Kidney (tissue), 13 donors: ENCODE measurements at regions not wholly inside any gene's neighbourhood (a gene's known extent, or its start where the extent isn't known, plus 50 kb on each side); places are given as distances from the start of the nearest gene placed in this dataset.

Experiments used
- DNase-seq, 5 donors: peaks; one replicate each; pipeline ENCODE4 v3.0.0-alpha.2; 2013 to 2020
- FAIRE-seq: peaks from 2 replicates; lab custom pipeline; 2012; peaks lifted over from hg19 to GRCh38; lab: Jason Lieb, UNC
- H3K27ac ChIP-seq, 2 donors: one replicate each; pipeline ENCODE4 v1.7.0; 2013; ENCODE audit warnings: low read depth in 2 of 2, low read length in 2 of 2, inconsistent platforms in 1 of 2
- H3K27me3 ChIP-seq: one replicate; pipeline ENCODE4 v1.7.1; 2013; ENCODE audit warnings: low read length, inconsistent platforms; ENCODE audit not compliant: control insufficient read depth, insufficient read depth
- H3K36me3 ChIP-seq, 3 donors: one replicate each; pipeline versions ENCODE4 v1.7.0 to v1.7.1; 2013; ENCODE audit warnings: low read length in 3 of 3, control low read depth in 1 of 3, inconsistent platforms in 1 of 3; ENCODE audit not compliant: insufficient read depth in 3 of 3, control insufficient read depth in 2 of 3
- H3K4me1 ChIP-seq, 3 donors: one replicate each; pipeline versions ENCODE4 v1.7.0 to v1.7.1; 2013; ENCODE audit warnings: low read length in 3 of 3, inconsistent platforms in 1 of 3, low read depth in 1 of 3; ENCODE audit not compliant: control insufficient read depth in 2 of 3, insufficient read depth in 2 of 3
- H3K4me3 ChIP-seq, 3 donors: one replicate each; pipeline versions ENCODE4 v1.7.0 to v1.8.1; 2013; ENCODE audit warnings: low read length in 3 of 3, control low read depth in 1 of 3, inconsistent platforms in 1 of 3
- H3K9ac ChIP-seq, 3 donors: one replicate each; pipeline versions ENCODE4 v1.7.0 to v1.7.1; 2013; ENCODE audit warnings: low read length in 3 of 3, control low read depth in 1 of 3, inconsistent platforms in 1 of 3
- H3K9me3 ChIP-seq, 3 donors: one replicate each; pipeline versions ENCODE4 v1.7.0 to v1.7.1; 2013; ENCODE audit warnings: low read length in 3 of 3, control low read depth in 1 of 3, inconsistent platforms in 1 of 3; ENCODE audit not compliant: control insufficient read depth in 2 of 3, insufficient read depth in 1 of 3
- CTCF ChIP-seq: IDR thresholded peaks from 3 replicates; pipeline ENCODE4 v1.5.1; 2012; ENCODE audit warnings: mild to moderate bottlenecking, moderate library complexity, borderline replicate concordance; ENCODE audit not compliant: insufficient read depth; ENCODE audit errors: extremely low read depth
- intact Hi-C: fragments of 100-400 bp; cut with DNase I; formaldehyde crosslinking; loops from one replicate; pipeline ENCODE4 v1.11.1; 2022
- donor health status: control.
- donor health status: control.
- donor health status: control.
- donor health status: control.
- donor health status: control.
- donor health status: DM: yes; HTN: yes; CAD: no.
- donor health status: Normal renal cell carcinoma (clear cell type).

- no peaks in the 10 kb centered on the region for H3K9me3 ChIP-seq
- intact Hi-C loops: no loop called here
- FAIRE-seq: no peak
- no peak for DNase-seq
- H3K4me1 ChIP-seq: peaks cover 0 to 17% (median 9%) of the 10 kb centered on the region in 3 donors
- H3K4me3 ChIP-seq: peak overlapping the region in 1 of 3 donors; percentile 6
- H3K27ac ChIP-seq: peak overlapping the region; percentile 54 to 79
- no peaks in the 10 kb centered on the region for H3K27me3 ChIP-seq
- no peak for TF ChIP-seq CTCF
- no peaks in the 10 kb centered on the region for H3K36me3 ChIP-seq
- no peak overlapping the region for H3K9ac ChIP-seq
Measured at GRCh38 chr3:159795042-159795441, 193.6 kb upstream of the IL12A start.

- Histone ChIP-seq H3K4me1 (peaks cover 0 to 20% (median 12%) of the 10 kb centered on the region in 3 donors), H3K9ac (no peak overlapping the region), H3K27ac (peak overlapping the region; percentile 54 to 79), H3K9me3 (no peaks in the 10 kb centered on the region), H3K4me3 (no peak overlapping the region), H3K27me3 (no peaks in the 10 kb centered on the region), H3K36me3 (no peaks in the 10 kb centered on the region)
- FAIRE-seq (no peak), DNase-seq (no peak)
- intact Hi-C loops: no loop called here
- no peak for TF ChIP-seq CTCF
Measured at GRCh38 chr3:159795681-159796175, 192.9 kb upstream of the IL12A start.

GRCh38 chr3:159796226-159796625 is 192.4 kb upstream of the IL12A start:
- no peak for FAIRE-seq
- no peak for DNase-seq
- no peaks in the 10 kb centered on the region for H3K36me3 ChIP-seq
- intact Hi-C loops: no loop called here
- no peak overlapping the region for H3K9ac ChIP-seq
- peaks cover 0 to 22% (median 12%) of the 10 kb centered on the region in 3 donors for H3K4me1 ChIP-seq
- no peaks in the 10 kb centered on the region for H3K9me3 ChIP-seq
- no peaks in the 10 kb centered on the region for H3K27me3 ChIP-seq
- no peak overlapping the region for H3K4me3 ChIP-seq
- H3K27ac ChIP-seq: peak overlapping the region; percentile 7 to 52
- no peak for TF ChIP-seq CTCF

GRCh38 chr3:159796744-159797143 is 191.9 kb upstream of the IL12A start:
- FAIRE-seq: no peak
- peak overlapping the region; percentile 7 to 14 for H3K27ac ChIP-seq

More at GRCh38 chr3:159796744-159797143, 191.9 kb upstream of the IL12A start:
- Histone ChIP-seq H3K4me1 (peaks cover 0 to 23% (median 12%) of the 10 kb centered on the region in 3 donors), H3K27me3 (no peaks in the 10 kb centered on the region), H3K4me3 (no peak overlapping the region), H3K9me3 (no peaks in the 10 kb centered on the region), H3K36me3 (no peaks in the 10 kb centered on the region), H3K9ac (no peak overlapping the region)
- no peak for TF ChIP-seq CTCF
- intact Hi-C loops: no loop called here
- no peak for DNase-seq
